ENCODE measurements at regions not wholly inside any gene's neighbourhood (a gene's known extent, or its start where the extent isn't known, plus 50 kb on each side); places are given as distances from the start of the nearest gene placed in this dataset.
"Not testable (repeated sequence)": the region's sequence is repeated elsewhere in the genome, so short reads cannot be mapped to it uniquely, and the experiment has no call there.

- Histone ChIP-seq H3K4me1 (no peaks in the 10 kb centered on the region), H3K4me3 (no peak overlapping the region), H3K27ac (no peak overlapping the region), H3K9me3 (peaks cover 0 to 2% of the 10 kb centered on the region in 2 donors), H3K36me3 (no peaks in the 10 kb centered on the region), H3K27me3 (no peaks in the 10 kb centered on the region)
- peak in 2 of 4 donors; percentile 3 to 24 for DNase-seq
- peak; percentile 36 to 41 for TF ChIP-seq CTCF (IDR thresholded peaks at IDR 0.05)
- peak; percentile 80 for ATAC-seq
- intact Hi-C loops (cut with DNase I): no loop called here
Measured at GRCh38 chr5:25544652-25545249, 900.0 kb upstream of the CDH10 start.

- Histone ChIP-seq H3K27ac (no peak overlapping the region), H3K9me3 (no peaks in the 10 kb centered on the region), H3K4me1 (no peaks in the 10 kb centered on the region), H3K4me3 (no peak overlapping the region), H3K36me3 (no peaks in the 10 kb centered on the region), H3K27me3 (no peaks in the 10 kb centered on the region)
- DNase-seq (no peak), ATAC-seq (no peak)
- no peak for TF ChIP-seq CTCF (IDR thresholded peaks at IDR 0.05)
- intact Hi-C loops (cut with DNase I): no loop called here
Measured at GRCh38 chr5:25540628-25541027, 895.9 kb upstream of the CDH10 start.

GRCh38 chr5:25539536-25539935 lies 894.8 kb upstream of the CDH10 start:
- ATAC-seq (no peak), DNase-seq (no peak)
- intact Hi-C loops (cut with DNase I): no loop called here
- no peak for TF ChIP-seq CTCF (IDR thresholded peaks at IDR 0.05)
- Histone ChIP-seq H3K4me3 (no peak overlapping the region), H3K27me3 (no peaks in the 10 kb centered on the region), H3K27ac (no peak overlapping the region), H3K9me3 (no peaks in the 10 kb centered on the region), H3K36me3 (no peaks in the 10 kb centered on the region), H3K4me1 (no peaks in the 10 kb centered on the region)

GRCh38 chr5:25536461-25536860 lies 891.7 kb upstream of the CDH10 start:
- H3K9me3 ChIP-seq; H3K27ac ChIP-seq; H3K36me3 ChIP-seq; H3K4me3 ChIP-seq; H3K27me3 ChIP-seq; H3K4me1 ChIP-seq; ATAC-seq; intact Hi-C loops (cut with DNase I); DNase-seq: not testable (repeated sequence)

- no peak overlapping the region for H3K4me3 ChIP-seq
- DNase-seq (no peak), ATAC-seq (no peak)
- H3K27ac ChIP-seq: no peak overlapping the region
- no peaks in the 10 kb centered on the region for H3K27me3 ChIP-seq
- intact Hi-C loops (cut with DNase I): no loop called here
- no peak for TF ChIP-seq CTCF (IDR thresholded peaks at IDR 0.05)
- H3K36me3 ChIP-seq: no peaks in the 10 kb centered on the region
- no peaks in the 10 kb centered on the region for H3K4me1 ChIP-seq
- H3K9me3 ChIP-seq: no peaks in the 10 kb centered on the region
Measured at GRCh38 chr5:25516141-25516540, 871.4 kb upstream of the CDH10 start.

GRCh38 chr5:25515525-25515924 lies 870.7 kb upstream of the CDH10 start:
- intact Hi-C loops (cut with DNase I): no loop called here
- Histone ChIP-seq H3K27ac (no peak overlapping the region), H3K4me3 (no peak overlapping the region), H3K4me1 (no peaks in the 10 kb centered on the region), H3K36me3 (no peaks in the 10 kb centered on the region), H3K27me3 (no peaks in the 10 kb centered on the region), H3K9me3 (peaks cover 0 to 2% of the 10 kb centered on the region in 2 donors)
- DNase-seq (no peak), ATAC-seq (no peak)
- no peak for TF ChIP-seq CTCF (IDR thresholded peaks at IDR 0.05)

- H3K4me1 ChIP-seq; ATAC-seq; DNase-seq; intact Hi-C loops (cut with DNase I); H3K36me3 ChIP-seq; H3K27me3 ChIP-seq; H3K27ac ChIP-seq; H3K9me3 ChIP-seq; H3K4me3 ChIP-seq: not testable (repeated sequence)
Measured at GRCh38 chr5:25510692-25511091, 865.9 kb upstream of the CDH10 start.

GRCh38 chr5:25508011-25508410 lies 863.2 kb upstream of the CDH10 start:
- intact Hi-C loops (cut with DNase I); DNase-seq; H3K9me3 ChIP-seq; H3K36me3 ChIP-seq; H3K4me3 ChIP-seq; H3K27ac ChIP-seq; ATAC-seq; H3K4me1 ChIP-seq; H3K27me3 ChIP-seq: not testable (repeated sequence)

All from left lung (tissue), 4 donors.